Endothelial cell of umbilical vein (primary cell): ENCODE measurements at regions not wholly inside any gene's neighbourhood (a gene's known extent, or its start where the extent isn't known, plus 50 kb on each side); places are given as distances from the start of the nearest gene placed in this dataset.

ENCODE experiments used
- EZH2 ChIP-seq: IDR thresholded peaks from 2 replicates; pipeline ENCODE4 v1.6.1; 2012; ENCODE audit warnings: borderline replicate concordance, low read depth, mild to moderate bottlenecking, moderate library complexity, low read length, inconsistent platforms; ENCODE audit not compliant: severe bottlenecking
- FOS ChIP-seq: IDR thresholded peaks from 2 replicates; pipeline ENCODE4 v1.6.1; 2011; ENCODE audit warnings: mild to moderate bottlenecking, low read length, moderate library complexity, borderline replicate concordance; ENCODE audit not compliant: insufficient read depth
- JUN ChIP-seq: IDR thresholded peaks from 2 replicates; pipeline ENCODE4 v1.6.1; 2011; ENCODE audit warnings: borderline replicate concordance, low read depth; ENCODE audit not compliant: insufficient read length, insufficient read depth
- MYC ChIP-seq: IDR thresholded peaks from one replicate; pipeline ENCODE4 v1.6.1; 2011; ENCODE audit warnings: mild to moderate bottlenecking, low read depth, low read length
- POLR2A ChIP-seq: IDR thresholded peaks from 2 replicates; pipeline ENCODE4 v1.6.1; 2012; ENCODE audit warnings: low read depth, mild to moderate bottlenecking, control low read depth, low read length
- POLR2AphosphoS5 ChIP-seq: IDR thresholded peaks from 2 replicates; pipeline ENCODE4 v1.6.1; 2012; ENCODE audit warnings: low read depth, mild to moderate bottlenecking, control low read depth, low read length, moderate library complexity; ENCODE audit not compliant: insufficient read depth
- TF ChIP-seq, protein P1 (sequence below), 2 donors: IDR thresholded peaks; 1 replicate in 1 of 2; 2 replicates in 1 of 2; pipeline ENCODE4 v1.5.1; 2011; ENCODE audit warnings: low read length in 2 of 2, mild to moderate bottlenecking in 2 of 2, moderate library complexity in 2 of 2, control low read depth in 1 of 2, inconsistent platforms in 1 of 2, low read depth in 1 of 2; ENCODE audit not compliant: insufficient read depth in 1 of 2; ENCODE audit errors: extremely low read depth in 1 of 2
- TF ChIP-seq, protein P2 (sequence below): IDR thresholded peaks from 2 replicates; pipeline ENCODE4 v1.6.1; 2011; ENCODE audit not compliant: insufficient read depth, insufficient read length

DNA sequence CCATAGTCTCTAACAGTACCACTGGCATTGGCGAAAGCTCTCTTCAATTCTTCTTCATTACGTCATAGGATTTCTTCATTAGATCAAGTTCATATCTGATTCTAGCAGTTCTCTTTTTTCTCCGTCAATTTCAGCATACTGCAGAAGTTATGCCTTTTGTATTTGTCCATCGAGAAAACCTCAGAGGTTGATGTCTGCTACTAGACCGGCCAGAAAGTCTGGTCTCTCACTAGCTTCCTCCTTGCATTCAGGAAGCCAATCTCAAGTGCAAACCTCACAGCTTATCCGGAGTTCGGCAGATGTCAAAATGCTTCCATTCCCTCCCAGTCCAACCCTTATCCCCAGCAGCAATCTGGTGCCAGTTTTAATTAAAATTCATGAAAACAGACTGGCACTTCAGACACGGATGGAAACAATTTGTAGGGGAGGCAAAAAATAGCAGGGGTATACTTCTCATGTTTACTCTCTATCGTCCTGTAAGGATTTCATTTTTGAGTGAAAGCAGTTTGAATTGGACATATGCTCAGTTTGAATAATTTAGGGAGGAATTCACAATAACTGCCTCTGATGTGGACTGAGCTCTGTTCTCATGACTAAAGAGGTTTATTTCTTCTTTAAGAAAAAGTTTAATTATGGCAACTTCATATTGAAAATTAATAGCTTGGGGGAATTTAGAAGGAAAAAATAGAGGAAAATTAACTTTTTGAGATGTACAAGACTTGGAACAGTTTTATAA lies 56.4 kb upstream of the TMC1 start:
- TF ChIP-seq POLR2A (no peak), POLR2AphosphoS5 (no peak), JUN (peak; percentile 6), EZH2 (no peak), FOS (no peak), MYC (no peak)
- TF ChIP-seq, protein P1, sequence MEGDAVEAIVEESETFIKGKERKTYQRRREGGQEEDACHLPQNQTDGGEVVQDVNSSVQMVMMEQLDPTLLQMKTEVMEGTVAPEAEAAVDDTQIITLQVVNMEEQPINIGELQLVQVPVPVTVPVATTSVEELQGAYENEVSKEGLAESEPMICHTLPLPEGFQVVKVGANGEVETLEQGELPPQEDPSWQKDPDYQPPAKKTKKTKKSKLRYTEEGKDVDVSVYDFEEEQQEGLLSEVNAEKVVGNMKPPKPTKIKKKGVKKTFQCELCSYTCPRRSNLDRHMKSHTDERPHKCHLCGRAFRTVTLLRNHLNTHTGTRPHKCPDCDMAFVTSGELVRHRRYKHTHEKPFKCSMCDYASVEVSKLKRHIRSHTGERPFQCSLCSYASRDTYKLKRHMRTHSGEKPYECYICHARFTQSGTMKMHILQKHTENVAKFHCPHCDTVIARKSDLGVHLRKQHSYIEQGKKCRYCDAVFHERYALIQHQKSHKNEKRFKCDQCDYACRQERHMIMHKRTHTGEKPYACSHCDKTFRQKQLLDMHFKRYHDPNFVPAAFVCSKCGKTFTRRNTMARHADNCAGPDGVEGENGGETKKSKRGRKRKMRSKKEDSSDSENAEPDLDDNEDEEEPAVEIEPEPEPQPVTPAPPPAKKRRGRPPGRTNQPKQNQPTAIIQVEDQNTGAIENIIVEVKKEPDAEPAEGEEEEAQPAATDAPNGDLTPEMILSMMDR (IDR thresholded peaks at IDR 0.05; ENCODE audit: extremely low read depth in 1 of 2, insufficient read depth in 1 of 2, low read depth in 1 of 2, low read length in 2 of 2): no peak
- TF ChIP-seq, protein P2, sequence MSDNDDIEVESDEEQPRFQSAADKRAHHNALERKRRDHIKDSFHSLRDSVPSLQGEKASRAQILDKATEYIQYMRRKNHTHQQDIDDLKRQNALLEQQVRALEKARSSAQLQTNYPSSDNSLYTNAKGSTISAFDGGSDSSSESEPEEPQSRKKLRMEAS: no peak
